HepG2 (cell line): ENCODE measurements at regions not wholly inside any gene's neighbourhood (a gene's known extent, or its start where the extent isn't known, plus 50 kb on each side); places are given as distances from the start of the nearest gene placed in this dataset.

Experiments used
- AHR ChIP-seq: IDR thresholded peaks from 2 replicates; pipeline ENCODE4 v1.6.1; 2018; ENCODE audit warnings: missing genetic modification reagents, missing compliant biosample characterization
- ARHGAP35 ChIP-seq: sonication (generic); formaldehyde crosslinking; IDR thresholded peaks from 2 replicates; pipeline ENCODE4 v1.9.0; 2022; ENCODE audit warnings: mild to moderate bottlenecking, inconsistent platforms, moderate library complexity, missing genetic modification reagents, borderline replicate concordance
- CEBPG ChIP-seq: IDR thresholded peaks from 2 replicates; pipeline ENCODE4 v1.6.1; 2016
- CENPBD1 ChIP-seq: sonication (generic); formaldehyde crosslinking; IDR thresholded peaks from 2 replicates; pipeline ENCODE4 v1.8.0; 2022; ENCODE audit warnings: missing genetic modification reagents, low read depth, mild to moderate bottlenecking, borderline replicate concordance
- DPF2 ChIP-seq: sonication (generic); formaldehyde crosslinking; IDR thresholded peaks from 2 replicates; pipeline ENCODE4 v1.4.0; 2020; ENCODE audit warnings: mild to moderate bottlenecking, low read depth, missing genetic modification reagents, borderline replicate concordance
- DRAP1 ChIP-seq: IDR thresholded peaks from 2 replicates; pipeline ENCODE4 v1.6.1; 2016; ENCODE audit warnings: missing genetic modification reagents, missing compliant biosample characterization
- ELK4 ChIP-seq: sonication (generic); formaldehyde crosslinking; IDR thresholded peaks from 2 replicates; pipeline ENCODE4 v1.9.0; 2021; ENCODE audit warnings: missing genetic modification reagents, borderline replicate concordance
- FLYWCH1 ChIP-seq: sonication (generic); formaldehyde crosslinking; IDR thresholded peaks from 2 replicates; pipeline ENCODE4 v1.8.1; 2023; ENCODE audit warnings: mild to moderate bottlenecking, missing genetic modification reagents
- FOXJ3 ChIP-seq: sonication (generic); formaldehyde crosslinking; IDR thresholded peaks from 2 replicates; pipeline ENCODE4 v1.4.0; 2020; ENCODE audit warnings: missing genetic modification reagents, mild to moderate bottlenecking, borderline replicate concordance
- GZF1 ChIP-seq: sonication (generic); formaldehyde crosslinking; IDR thresholded peaks from 2 replicates; pipeline ENCODE4 v1.5.1; 2020; ENCODE audit warnings: mild to moderate bottlenecking, missing genetic modification reagents
- KLF16 ChIP-seq, 2 experiments: sonication (generic) in 1 of 2; formaldehyde crosslinking in 1 of 2; IDR thresholded peaks; 2 replicates each; pipeline versions ENCODE4 v1.6.1 to v1.8.0; 2016 to 2023; ENCODE audit warnings: missing genetic modification reagents in 2 of 2, missing compliant biosample characterization in 1 of 2
- MATR3 ChIP-seq: sonication (generic); formaldehyde crosslinking; IDR thresholded peaks from 2 replicates; pipeline ENCODE4 v1.4.0; 2020; ENCODE audit warnings: missing genetic modification reagents
- MLXIP ChIP-seq: sonication (generic); formaldehyde crosslinking; IDR thresholded peaks from 2 replicates; pipeline ENCODE4 v1.9.0; 2021; ENCODE audit warnings: missing genetic modification reagents, borderline replicate concordance
- NFRKB ChIP-seq: fragments of 450-650 bp; IDR thresholded peaks from 2 replicates; pipeline ENCODE4 v1.6.1; 2017
- TP53 ChIP-seq: sonication (generic); formaldehyde crosslinking; conservative IDR thresholded peaks from 2 replicates; pipeline ENCODE4 v1.4.0; 2020; ENCODE audit warnings: missing genetic modification reagents
- ZBTB4 ChIP-seq: sonication (generic); formaldehyde crosslinking; IDR thresholded peaks from 2 replicates; pipeline ENCODE4 v1.4.0; 2020; ENCODE audit warnings: missing genetic modification reagents, mild to moderate bottlenecking, borderline replicate concordance
- ZNF256 ChIP-seq: sonication (generic); formaldehyde crosslinking; conservative IDR thresholded peaks from 2 replicates; pipeline ENCODE4 v1.4.0; 2020; ENCODE audit warnings: missing genetic modification reagents
- ZNF280B ChIP-seq: sonication (generic); formaldehyde crosslinking; IDR thresholded peaks from 2 replicates; pipeline ENCODE4 v1.5.0; 2020; ENCODE audit warnings: missing genetic modification reagents, mild to moderate bottlenecking, borderline replicate concordance
- ZNF501 ChIP-seq: sonication (generic); formaldehyde crosslinking; IDR thresholded peaks from 2 replicates; pipeline ENCODE4 v1.5.1; 2020; ENCODE audit warnings: mild to moderate bottlenecking, moderate library complexity, missing genetic modification reagents
- ZNF556 ChIP-seq: sonication (generic); formaldehyde crosslinking; IDR thresholded peaks from 2 replicates; pipeline ENCODE4 v1.4.0; 2020; ENCODE audit warnings: mild to moderate bottlenecking, missing genetic modification reagents, borderline replicate concordance
- ZNF570 ChIP-seq: sonication (generic); formaldehyde crosslinking; IDR thresholded peaks from 2 replicates; pipeline ENCODE4 v1.4.0; 2020; ENCODE audit warnings: mild to moderate bottlenecking, missing genetic modification reagents, borderline replicate concordance
- ZNF75D ChIP-seq: sonication (generic); formaldehyde crosslinking; IDR thresholded peaks from 2 replicates; pipeline ENCODE4 v1.8.1; 2023; ENCODE audit warnings: missing genetic modification reagents, mild to moderate bottlenecking, borderline replicate concordance

GRCh38 chr6:63448229-63448628, 124.1 kb upstream of the LOC128125822 start (continued):
- TF ChIP-seq MLXIP (CRISPR knock-in tag) (no peak), KLF16 (CRISPR knock-in tag; IDR thresholded peaks at IDR 0.05) (0 out of 4 replicates have a peak, but pooled peaks of 1 of the 2 experiments have one; percentile 28), ZBTB4 (CRISPR knock-in tag) (no peak), NFRKB (no peak), DPF2 (CRISPR knock-in tag) (no peak), ZNF570 (no peak), FOXJ3 (CRISPR knock-in tag) (no peak), MATR3 (CRISPR knock-in tag) (no peak), FLYWCH1 (CRISPR knock-in tag) (no peak), AHR (CRISPR knock-in tag) (no peak), ZNF280B (CRISPR knock-in tag) (no peak), DRAP1 (CRISPR knock-in tag) (no peak), ZNF256 (no peak), ARHGAP35 (no peak), ZNF556 (no peak), ZNF501 (CRISPR knock-in tag) (no peak), ELK4 (CRISPR knock-in tag) (no peak), ZNF75D (no peak), CEBPG (CRISPR knock-in tag) (0 out of 2 replicates have a peak, but pooled peaks have one; percentile 27), TP53 (CRISPR knock-in tag) (no peak), GZF1 (CRISPR knock-in tag) (no peak), CENPBD1 (CRISPR knock-in tag) (no peak)
